IPS-15b (cell line): ENCODE measurements at regions not wholly inside any gene's neighbourhood (a gene's known extent, or its start where the extent isn't known, plus 50 kb on each side); places are given as distances from the start of the nearest gene placed in this dataset.
"Not testable (repeated sequence)": the region's sequence is repeated elsewhere in the genome, so short reads cannot be mapped to it uniquely, and the experiment has no call there.

Experiments
- H3K27me3 ChIP-seq: one replicate; pipeline ENCODE4 v1.6.1; 2013; ENCODE audit warnings: low read length; ENCODE audit not compliant: control insufficient read depth, insufficient read depth
- H3K36me3 ChIP-seq: one replicate; pipeline ENCODE4 v1.6.1; 2013; ENCODE audit warnings: low read length; ENCODE audit not compliant: control insufficient read depth, insufficient read depth
- H3K4me1 ChIP-seq: one replicate; pipeline ENCODE4 v1.6.1; 2013; ENCODE audit warnings: mild to moderate bottlenecking, low read length; ENCODE audit not compliant: control insufficient read depth, insufficient read depth
- H3K4me3 ChIP-seq: one replicate; pipeline ENCODE4 v1.5.1; 2013; ENCODE audit warnings: low read depth, low read length
- H3K9ac ChIP-seq: one replicate; pipeline ENCODE4 v1.6.1; 2013; ENCODE audit warnings: low read depth, mild to moderate bottlenecking, low read length
- H3K9me3 ChIP-seq: one replicate; pipeline ENCODE4 v1.6.1; 2013; ENCODE audit warnings: mild to moderate bottlenecking, low read length; ENCODE audit not compliant: control insufficient read depth, insufficient read depth

DNA sequence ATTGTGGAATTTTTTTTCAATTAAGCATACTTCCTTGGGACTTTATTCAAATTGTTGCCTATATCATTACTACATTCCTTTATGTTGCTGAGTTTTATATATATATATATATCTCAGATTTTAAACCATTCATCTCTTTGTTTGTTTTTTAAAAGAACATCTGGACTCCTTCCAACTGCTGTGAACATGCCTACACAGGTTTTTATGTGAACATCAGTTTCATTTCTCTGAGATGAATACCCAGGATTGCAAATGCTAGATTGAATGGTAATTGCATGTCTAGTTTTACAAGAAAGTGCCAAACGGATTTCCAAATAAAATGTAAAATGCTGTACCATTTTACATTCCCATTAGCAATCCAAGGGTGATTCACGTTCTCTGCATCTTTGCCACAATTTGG lies 1289.3 kb downstream of the HACE1 start:
- Histone ChIP-seq H3K4me3 (no peak overlapping the region), H3K4me1 (no peaks in the 10 kb centered on the region), H3K9ac (no peak overlapping the region), H3K36me3 (no peaks in the 10 kb centered on the region), H3K9me3 (no peaks in the 10 kb centered on the region), H3K27me3 (no peaks in the 10 kb centered on the region)

DNA sequence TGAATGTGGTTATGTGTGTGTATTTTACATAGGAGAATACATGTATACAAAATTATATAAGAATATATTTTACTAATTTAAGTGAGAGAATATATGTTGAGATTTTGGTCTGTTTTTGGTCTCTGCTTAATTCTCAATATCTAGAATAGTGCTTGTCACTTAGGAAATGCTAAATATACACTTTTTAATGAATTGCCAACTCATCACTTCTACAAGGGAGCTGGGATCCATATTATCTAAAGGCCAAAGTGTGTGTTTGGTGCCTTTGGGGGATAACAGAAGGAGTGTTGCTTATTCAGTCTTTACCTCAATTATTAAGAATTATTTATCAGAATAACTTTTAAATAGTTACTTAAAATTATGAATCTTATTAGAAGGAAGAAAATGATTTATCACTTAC lies 1304.8 kb downstream of the HACE1 start:
- no peak overlapping the region for H3K9ac ChIP-seq
- no peaks in the 10 kb centered on the region for H3K27me3 ChIP-seq
- no peaks in the 10 kb centered on the region for H3K4me1 ChIP-seq
- no peaks in the 10 kb centered on the region for H3K36me3 ChIP-seq
- H3K4me3 ChIP-seq, result no peak overlapping the region
- no peaks in the 10 kb centered on the region for H3K9me3 ChIP-seq

DNA sequence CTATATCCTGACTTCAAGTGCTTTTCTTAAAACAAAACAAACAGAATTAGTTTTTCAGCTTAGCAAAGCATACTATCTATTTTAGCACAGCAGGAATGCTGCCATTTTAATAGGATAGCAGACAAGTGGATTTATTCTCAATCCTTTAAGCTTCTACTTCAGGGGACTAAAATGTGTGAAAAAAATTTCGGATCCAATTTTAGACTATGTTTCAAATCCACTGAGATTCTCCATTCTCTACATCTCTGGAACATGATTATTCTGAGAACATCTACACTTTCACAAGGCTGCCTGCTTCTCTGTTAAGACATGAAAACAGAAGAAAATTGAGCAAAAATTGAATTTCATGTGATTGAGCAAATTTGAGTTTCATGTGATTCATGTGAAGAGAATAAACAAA lies 1321.3 kb downstream of the HACE1 start:
- Histone ChIP-seq H3K4me1 (peaks cover 13% of the 10 kb centered on the region), H3K4me3 (no peak overlapping the region), H3K9ac (no peak overlapping the region), H3K36me3 (no peaks in the 10 kb centered on the region), H3K27me3 (no peaks in the 10 kb centered on the region), H3K9me3 (no peaks in the 10 kb centered on the region)

DNA sequence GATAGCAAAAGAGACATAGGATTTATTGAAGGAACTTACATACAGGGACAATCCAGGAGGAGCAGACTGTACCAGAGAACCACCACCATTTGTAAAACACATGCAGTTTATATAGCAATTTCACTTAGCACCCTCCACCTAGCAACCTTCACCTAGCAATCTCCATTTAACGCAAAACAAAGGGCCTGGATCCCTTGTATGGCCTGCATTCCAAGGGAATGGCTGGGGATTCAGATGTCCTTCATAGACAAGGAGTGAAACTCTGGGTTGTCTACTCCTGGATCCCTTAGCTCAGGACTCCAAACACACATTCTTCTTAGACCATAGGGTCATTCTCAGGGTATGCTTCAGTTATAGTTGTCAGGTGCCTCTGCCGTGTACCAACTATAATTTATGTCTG lies 1324.9 kb downstream of the HACE1 start:
- Histone ChIP-seq H3K36me3 (no peaks in the 10 kb centered on the region), H3K4me1 (peaks cover 13% of the 10 kb centered on the region), H3K9ac (no peak overlapping the region), H3K27me3 (peaks cover 2% of the 10 kb centered on the region), H3K9me3 (no peaks in the 10 kb centered on the region), H3K4me3 (no peak overlapping the region)

DNA sequence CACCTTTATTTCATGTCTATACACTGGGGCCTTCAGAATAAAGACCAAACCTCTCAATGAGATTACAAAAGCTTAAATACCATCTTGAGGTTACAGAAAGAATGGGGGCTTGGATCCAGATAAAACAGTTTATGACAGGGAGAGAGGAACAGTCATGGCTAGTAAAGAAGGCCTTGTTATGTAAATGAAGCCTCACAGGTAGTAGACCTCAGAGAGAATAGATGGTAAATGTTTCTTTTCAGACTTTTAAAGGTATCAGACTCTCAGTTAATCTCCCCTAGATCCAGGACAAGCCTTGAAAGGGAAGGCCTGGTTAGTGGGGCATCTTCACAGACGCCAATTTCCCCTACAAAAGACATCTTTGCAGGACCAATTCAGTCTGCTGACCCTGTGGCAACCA lies 1325.6 kb downstream of the HACE1 start:
- peaks cover 13% of the 10 kb centered on the region for H3K4me1 ChIP-seq
- H3K9me3 ChIP-seq, result no peaks in the 10 kb centered on the region
- no peaks in the 10 kb centered on the region for H3K36me3 ChIP-seq
- H3K9ac ChIP-seq, result no peak overlapping the region
- H3K4me3 ChIP-seq, result no peak overlapping the region
- peaks cover 2% of the 10 kb centered on the region for H3K27me3 ChIP-seq

DNA sequence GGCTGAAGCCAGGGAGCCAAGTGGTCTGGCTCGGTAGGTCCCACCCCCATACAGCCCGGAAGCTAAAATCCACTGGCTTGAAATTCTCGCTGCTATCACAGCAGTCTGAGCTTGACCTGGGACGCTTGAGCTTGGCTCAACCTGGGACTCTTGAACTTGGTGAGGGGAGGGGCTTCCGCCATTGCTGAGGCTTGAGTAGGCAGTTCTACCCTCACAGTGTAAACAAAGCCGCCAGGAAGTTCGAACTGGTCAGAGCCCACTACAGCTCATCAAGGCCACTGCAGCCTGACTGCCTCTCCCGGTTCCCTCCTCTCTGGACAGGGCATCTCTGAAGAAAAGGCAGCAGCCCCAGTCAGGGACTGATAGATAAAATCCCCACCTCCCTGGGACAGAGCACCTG lies 1337.7 kb downstream of the HACE1 start:
- Histone ChIP-seq H3K4me3 (no peak overlapping the region), H3K9me3 (no peaks in the 10 kb centered on the region), H3K27me3 (no peaks in the 10 kb centered on the region), H3K9ac (no peak overlapping the region), H3K4me1 (no peaks in the 10 kb centered on the region), H3K36me3 (no peaks in the 10 kb centered on the region)

DNA sequence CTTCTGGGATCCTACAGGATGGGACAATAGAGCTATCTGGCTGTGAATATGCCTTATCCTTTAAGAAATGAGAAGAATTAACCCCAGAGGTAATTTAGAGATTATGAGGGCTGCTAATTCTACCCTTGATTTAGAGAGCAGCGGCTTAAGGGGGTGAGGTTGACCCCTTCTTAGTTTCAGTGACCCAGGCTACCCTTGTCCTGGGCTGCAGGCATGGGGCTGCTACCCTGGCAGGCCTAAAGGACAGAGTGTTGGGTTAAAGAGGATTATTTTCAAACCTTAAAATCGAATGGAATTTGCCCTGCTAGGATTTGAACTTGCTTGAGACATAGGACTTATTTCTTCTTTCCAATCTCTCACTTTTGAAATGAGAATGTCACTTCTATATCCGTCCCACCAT lies 1343.4 kb downstream of the HACE1 start:
- H3K27me3 ChIP-seq, result no peaks in the 10 kb centered on the region
- no peaks in the 10 kb centered on the region for H3K9me3 ChIP-seq
- H3K4me3 ChIP-seq, result no peak overlapping the region
- H3K36me3 ChIP-seq, result no peaks in the 10 kb centered on the region
- H3K9ac ChIP-seq, result no peak overlapping the region
- H3K4me1 ChIP-seq, result no peaks in the 10 kb centered on the region

DNA sequence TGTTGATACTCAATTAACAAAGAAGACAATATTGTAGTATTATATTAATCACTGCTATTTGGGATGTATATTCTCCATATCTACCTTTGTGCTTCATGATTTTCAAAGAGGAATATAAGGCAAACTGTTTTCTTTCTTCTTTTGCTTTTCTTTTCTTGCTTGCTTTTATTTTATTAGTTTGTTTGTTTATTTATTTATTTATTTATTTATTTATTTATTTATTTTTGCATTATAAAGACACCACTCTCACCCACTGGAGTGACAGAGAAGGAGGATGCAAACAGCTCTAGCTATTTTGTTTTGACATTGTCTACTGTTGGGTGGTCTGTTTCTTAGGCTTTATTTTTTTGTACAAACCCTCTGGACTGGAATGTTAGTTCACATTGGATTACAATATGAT lies 1352.7 kb downstream of the HACE1 start:
- Histone ChIP-seq H3K36me3 (no peaks in the 10 kb centered on the region), H3K9ac (no peak overlapping the region), H3K9me3 (no peaks in the 10 kb centered on the region), H3K4me3 (no peak overlapping the region), H3K4me1 (no peaks in the 10 kb centered on the region), H3K27me3 (no peaks in the 10 kb centered on the region)

DNA sequence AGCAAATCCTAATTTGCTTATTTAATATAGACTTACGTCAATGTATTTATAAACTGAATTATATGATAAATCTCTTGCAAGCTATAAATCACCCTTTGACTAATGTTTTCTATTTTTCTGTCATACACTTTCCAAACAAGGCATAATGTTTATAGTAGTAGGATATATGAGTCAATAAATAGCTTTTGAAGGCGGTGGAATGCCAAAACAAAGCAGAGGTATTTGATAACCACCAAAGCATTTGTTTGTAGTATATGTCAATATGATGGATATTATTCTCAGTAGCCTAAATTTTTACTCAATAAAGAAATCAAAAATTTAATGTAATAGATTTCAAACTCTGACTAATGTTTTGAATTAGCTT lies 1354.6 kb downstream of the HACE1 start:
- Histone ChIP-seq H3K4me3 (no peak overlapping the region), H3K4me1 (no peaks in the 10 kb centered on the region), H3K9ac (no peak overlapping the region), H3K9me3 (no peaks in the 10 kb centered on the region), H3K27me3 (no peaks in the 10 kb centered on the region), H3K36me3 (no peaks in the 10 kb centered on the region)

DNA sequence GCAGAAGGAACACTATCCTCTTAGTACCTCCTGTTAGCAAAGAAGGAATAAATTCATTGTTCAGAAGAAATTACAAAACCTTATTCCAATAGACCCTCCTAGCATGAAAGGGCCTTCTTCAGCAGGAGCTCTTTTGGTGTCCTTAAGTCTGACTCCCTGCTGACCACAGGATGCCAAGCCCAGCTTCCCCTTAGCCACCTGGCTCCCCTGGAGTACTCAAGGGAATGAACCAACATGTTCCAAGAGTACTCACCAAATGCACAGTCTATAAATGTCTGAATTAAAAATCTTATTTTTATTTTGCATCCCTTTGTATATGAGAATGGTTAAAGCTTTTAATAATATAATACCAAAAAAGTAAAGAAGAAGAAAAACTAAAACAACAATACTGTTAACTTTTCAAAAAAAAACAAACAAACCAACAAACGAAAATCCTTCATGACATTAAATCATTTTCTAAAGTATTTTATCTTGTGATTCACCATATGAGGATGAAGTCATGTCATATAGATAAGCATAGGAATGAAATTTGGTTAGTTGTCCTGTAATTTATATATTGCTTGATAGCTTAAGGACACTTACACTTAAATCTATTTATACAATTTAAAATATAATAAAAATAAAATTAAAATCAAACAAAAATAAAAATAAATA lies 1355.1 kb downstream of the HACE1 start:
- H3K36me3 ChIP-seq, result no peaks in the 10 kb centered on the region
- no peaks in the 10 kb centered on the region for H3K4me1 ChIP-seq
- no peaks in the 10 kb centered on the region for H3K27me3 ChIP-seq
- no peak overlapping the region for H3K4me3 ChIP-seq
- H3K9me3 ChIP-seq, result no peaks in the 10 kb centered on the region
- no peak overlapping the region for H3K9ac ChIP-seq

DNA sequence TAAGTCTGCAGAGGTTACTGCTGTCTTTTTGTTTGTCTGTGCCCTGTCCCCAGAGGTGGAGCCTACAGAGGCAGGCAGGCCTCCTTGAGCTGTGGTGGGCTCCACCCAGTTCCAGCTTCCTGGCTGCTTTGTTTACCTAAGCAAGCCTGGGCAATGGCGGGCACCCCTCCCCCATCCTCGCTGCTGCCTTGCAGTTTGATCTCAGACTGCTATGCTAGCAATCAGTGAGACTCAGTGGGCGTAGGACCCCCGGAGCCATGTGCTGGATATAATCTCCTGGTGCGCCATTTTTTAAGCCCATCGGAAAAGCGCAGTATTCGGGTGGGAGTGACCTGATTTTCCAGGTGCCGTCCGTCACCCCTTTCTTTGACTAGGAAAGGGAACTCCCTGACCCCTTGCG lies 1363.1 kb downstream of the HACE1 start:
- not testable (repeated sequence) for H3K4me1 ChIP-seq, H3K9ac ChIP-seq, H3K4me3 ChIP-seq, H3K36me3 ChIP-seq, H3K9me3 ChIP-seq, H3K27me3 ChIP-seq

DNA sequence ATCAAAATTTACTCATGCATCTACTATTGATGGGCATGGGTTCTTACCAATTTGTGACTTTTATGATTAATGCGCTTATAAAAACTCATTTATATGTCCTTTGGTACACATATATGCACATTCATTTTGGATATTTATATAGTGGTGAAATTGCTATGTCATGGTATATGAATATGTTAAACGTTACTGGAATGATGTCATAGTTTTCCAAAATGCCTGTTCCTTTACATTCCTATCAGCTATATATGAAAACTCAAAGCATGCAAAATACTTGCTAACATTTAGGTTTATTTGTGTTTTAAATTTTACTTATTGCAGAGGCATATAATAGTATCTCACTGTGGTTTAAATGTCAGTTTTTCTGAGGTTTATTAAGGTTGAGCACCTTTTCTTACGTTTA lies 1403.1 kb downstream of the HACE1 start:
- Histone ChIP-seq H3K36me3 (no peaks in the 10 kb centered on the region), H3K27me3 (no peaks in the 10 kb centered on the region), H3K9me3 (no peaks in the 10 kb centered on the region), H3K4me3 (no peak overlapping the region), H3K4me1 (no peaks in the 10 kb centered on the region), H3K9ac (no peak overlapping the region)

DNA sequence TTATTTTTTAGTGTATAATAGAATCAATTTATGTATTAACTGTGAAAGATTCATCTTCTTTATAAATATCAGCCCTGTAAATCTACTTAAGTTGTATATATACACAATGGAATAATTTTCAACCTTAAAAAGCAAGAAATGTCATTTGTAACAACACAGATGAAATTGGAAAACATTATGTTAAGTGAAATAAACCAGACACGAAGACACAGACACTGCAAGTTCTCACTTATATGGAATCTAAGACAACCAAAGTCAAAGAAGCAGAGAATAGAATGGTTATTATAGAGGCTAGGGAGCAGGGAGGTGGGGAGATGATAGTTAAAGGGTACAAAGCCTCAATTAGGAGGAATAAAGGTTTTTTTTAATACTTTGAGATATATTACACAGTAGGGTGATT lies 1404.4 kb downstream of the HACE1 start:
- no peaks in the 10 kb centered on the region for H3K9me3 ChIP-seq

More for the DNA sequence above, 1404.4 kb downstream of the HACE1 start:
- Histone ChIP-seq H3K27me3 (no peaks in the 10 kb centered on the region), H3K4me3 (no peak overlapping the region), H3K4me1 (no peaks in the 10 kb centered on the region), H3K9ac (no peak overlapping the region), H3K36me3 (no peaks in the 10 kb centered on the region)
